KMS-11 (cell line): ENCODE measurements at regions not wholly inside any gene's neighbourhood (a gene's known extent, or its start where the extent isn't known, plus 50 kb on each side); places are given as distances from the start of the nearest gene placed in this dataset.
"Not testable (repeated sequence)": the region's sequence is repeated elsewhere in the genome, so short reads cannot be mapped to it uniquely, and the experiment has no call there.

Experiments
- H2AFZ ChIP-seq: fragments of 200-600 bp; sonication (generic); 2 replicates; pipeline ENCODE4 v1.6.1; 2016; ENCODE audit warnings: antibody characterized with exemption, mixed run types, low read depth
- H3K27ac ChIP-seq: fragments of 200-600 bp; sonication (generic); 2 replicates; pipeline ENCODE4 v1.6.1; 2016; ENCODE audit warnings: mild to moderate bottlenecking, mixed run types
- H3K27me3 ChIP-seq: fragments of 200-600 bp; sonication (generic); 2 replicates; pipeline ENCODE4 v1.6.1; 2017; ENCODE audit warnings: mild to moderate bottlenecking, low read depth, mixed run types, moderate library complexity; ENCODE audit not compliant: insufficient read depth
- H3K36me3 ChIP-seq: fragments of 200-600 bp; sonication (generic); 2 replicates; pipeline ENCODE4 v1.6.1; 2017; ENCODE audit warnings: mild to moderate bottlenecking, mixed run types; ENCODE audit not compliant: insufficient read depth
- H3K4me1 ChIP-seq: fragments of 200-600 bp; sonication (generic); 2 replicates; pipeline ENCODE4 v1.6.1; 2016; ENCODE audit warnings: mild to moderate bottlenecking, low read depth, mixed run types; ENCODE audit not compliant: poor library complexity, severe bottlenecking
- H3K4me2 ChIP-seq: fragments of 200-600 bp; sonication (generic); 2 replicates; pipeline ENCODE4 v1.7.0; 2016; ENCODE audit warnings: mild to moderate bottlenecking, mixed run types
- H3K4me3 ChIP-seq: fragments of 200-600 bp; sonication (generic); IDR thresholded peaks from 2 replicates; pipeline ENCODE4 v1.6.1; 2017; ENCODE audit warnings: low read depth, low read length, mixed read lengths; ENCODE audit not compliant: insufficient read depth
- H3K79me2 ChIP-seq: fragments of 200-600 bp; sonication (generic); 2 replicates; pipeline ENCODE4 v1.6.1; 2016; ENCODE audit warnings: low read depth, mixed run types; ENCODE audit not compliant: insufficient read depth
- H3K9ac ChIP-seq: fragments of 200-600 bp; sonication (generic); 2 replicates; pipeline ENCODE4 v1.6.1; 2016; ENCODE audit warnings: mild to moderate bottlenecking, mixed run types
- H4K20me1 ChIP-seq: fragments of 200-600 bp; sonication (generic); 2 replicates; pipeline ENCODE4 v1.6.1; 2016; ENCODE audit warnings: mild to moderate bottlenecking, mixed run types; ENCODE audit not compliant: insufficient read depth
- CTCF ChIP-seq: fragments of 200-600 bp; sonication (generic); conservative IDR thresholded peaks from 2 replicates; pipeline ENCODE4 v1.6.1; 2017; ENCODE audit warnings: low read depth, mild to moderate bottlenecking, antibody characterized with exemption, low read length, moderate library complexity, mixed read lengths

GRCh38 chr16:58863761-58864160, 129.6 kb upstream of the GOT2 start:
- no peak for TF ChIP-seq CTCF
- H4K20me1 ChIP-seq, result no peaks in the 10 kb centered on the region
- H3K4me1 ChIP-seq, result no peaks in the 10 kb centered on the region
- no peak overlapping the region for H3K4me2 ChIP-seq
- H3K79me2 ChIP-seq, result no peaks in the 10 kb centered on the region
- no peaks in the 10 kb centered on the region for H3K27me3 ChIP-seq
- H3K4me3 ChIP-seq, result no peak overlapping the region
- no peak overlapping the region for H2AFZ ChIP-seq
- H3K27ac ChIP-seq, result no peak overlapping the region
- no peak overlapping the region for H3K9ac ChIP-seq
- no peaks in the 10 kb centered on the region for H3K36me3 ChIP-seq

- Histone ChIP-seq H3K27ac (no peak overlapping the region), H3K4me2 (no peak overlapping the region), H3K36me3 (no peaks in the 10 kb centered on the region), H3K4me1 (no peaks in the 10 kb centered on the region), H3K27me3 (no peaks in the 10 kb centered on the region), H3K79me2 (no peaks in the 10 kb centered on the region), H3K9ac (no peak overlapping the region), H3K4me3 (no peak overlapping the region), H4K20me1 (no peaks in the 10 kb centered on the region), H2AFZ (no peak overlapping the region)
- no peak for TF ChIP-seq CTCF
Observed at GRCh38 chr16:58863042-58863441, 128.9 kb upstream of the GOT2 start.

GRCh38 chr16:58862334-58863021, 128.4 kb upstream of the GOT2 start:
- no peak for TF ChIP-seq CTCF
- no peaks in the 10 kb centered on the region for H3K27me3 ChIP-seq
- H3K4me2 ChIP-seq, result no peak overlapping the region
- H3K27ac ChIP-seq, result no peak overlapping the region
- H4K20me1 ChIP-seq, result no peaks in the 10 kb centered on the region
- no peak overlapping the region for H3K9ac ChIP-seq
- H2AFZ ChIP-seq, result no peak overlapping the region
- no peaks in the 10 kb centered on the region for H3K36me3 ChIP-seq
- no peak overlapping the region for H3K4me3 ChIP-seq
- H3K4me1 ChIP-seq, result no peaks in the 10 kb centered on the region
- no peaks in the 10 kb centered on the region for H3K79me2 ChIP-seq

- H3K4me2 ChIP-seq, result no peak overlapping the region
- H3K36me3 ChIP-seq, result no peaks in the 10 kb centered on the region
- H3K4me3 ChIP-seq, result no peak overlapping the region
- no peaks in the 10 kb centered on the region for H3K27me3 ChIP-seq
- no peaks in the 10 kb centered on the region for H3K4me1 ChIP-seq
- TF ChIP-seq CTCF, result no peak
- no peaks in the 10 kb centered on the region for H3K79me2 ChIP-seq
- no peak overlapping the region for H3K27ac ChIP-seq
- no peaks in the 10 kb centered on the region for H4K20me1 ChIP-seq
- no peak overlapping the region for H2AFZ ChIP-seq
- H3K9ac ChIP-seq, result no peak overlapping the region
Observed at GRCh38 chr16:58859958-58860669, 126.0 kb upstream of the GOT2 start.

GRCh38 chr16:58858577-58858976, 124.5 kb upstream of the GOT2 start:
- not testable (repeated sequence) for H3K4me1 ChIP-seq, H3K36me3 ChIP-seq, H3K79me2 ChIP-seq, H3K27me3 ChIP-seq, H3K4me2 ChIP-seq, H2AFZ ChIP-seq, H3K4me3 ChIP-seq, H3K9ac ChIP-seq, H4K20me1 ChIP-seq, H3K27ac ChIP-seq
